SU-DHL-6 (cell line): ENCODE measurements at regions not wholly inside any gene's neighbourhood (a gene's known extent, or its start where the extent isn't known, plus 50 kb on each side); places are given as distances from the start of the nearest gene placed in this dataset.

Source experiments
- H2AFZ ChIP-seq: fragments of 200-600 bp; sonication (generic); 2 replicates; pipeline ENCODE4 v1.6.1; 2014; ENCODE audit warnings: low read depth, mild to moderate bottlenecking, moderate library complexity, mixed read lengths, antibody characterized with exemption, low read length; ENCODE audit not compliant: severe bottlenecking
- H3F3A ChIP-seq: fragments of 200-600 bp; shearing (Covaris generic); 2 replicates; pipeline ENCODE4 v1.6.0; 2016; ENCODE audit warnings: antibody characterized with exemption, mild to moderate bottlenecking; ENCODE audit not compliant: insufficient read depth
- H3K27ac ChIP-seq: fragments of 200-600 bp; sonication (generic); 2 replicates; pipeline ENCODE4 v1.5.1; 2016; ENCODE audit warnings: low read depth, mild to moderate bottlenecking, low read length, moderate library complexity, mixed read lengths
- H3K27me3 ChIP-seq: fragments of 200-600 bp; sonication (generic), shearing (Covaris generic); 2 replicates; pipeline ENCODE4 v1.6.0; 2014; ENCODE audit warnings: mild to moderate bottlenecking, low read length
- H3K36me3 ChIP-seq: fragments of 200-600 bp; sonication (generic); 2 replicates; pipeline ENCODE4 v1.6.1; 2014; ENCODE audit warnings: mild to moderate bottlenecking, low read length, mixed read lengths
- H3K4me2 ChIP-seq: fragments of 300-600, 200-600 bp; shearing (Covaris generic), sonication (generic); 2 replicates; pipeline ENCODE4 v1.6.0; 2014; ENCODE audit warnings: low read length, low read depth, mild to moderate bottlenecking; ENCODE audit not compliant: poor library complexity, severe bottlenecking
- H3K4me3 ChIP-seq: fragments of 200-600 bp; sonication (generic); 2 replicates; pipeline ENCODE4 v1.5.1; 2014; ENCODE audit warnings: antibody characterized with exemption, low read length, mild to moderate bottlenecking, mixed read lengths; ENCODE audit not compliant: insufficient read depth, poor library complexity, severe bottlenecking
- H3K79me2 ChIP-seq: fragments of 200-600 bp; sonication (generic); 2 replicates; pipeline ENCODE4 v1.6.1; 2014; ENCODE audit warnings: mild to moderate bottlenecking, low read length, moderate library complexity; ENCODE audit not compliant: insufficient read depth
- H3K9ac ChIP-seq: fragments of 200-600 bp; sonication (generic); 2 replicates; pipeline ENCODE4 v1.7.0; 2014; ENCODE audit warnings: mild to moderate bottlenecking, low read length
- H3K9me2 ChIP-seq: fragments of 200-600 bp; sonication (generic); replicated peaks from 2 replicates; pipeline ENCODE4 v1.6.1; 2014; ENCODE audit warnings: low read length; ENCODE audit not compliant: insufficient read depth
- H3K9me3 ChIP-seq: fragments of 200-600 bp; sonication (generic); 2 replicates; pipeline ENCODE4 v1.6.1; 2014; ENCODE audit warnings: low read length, mixed read lengths; ENCODE audit not compliant: insufficient read depth
- H4K20me1 ChIP-seq: fragments of 200-600 bp; sonication (generic); 2 replicates; pipeline ENCODE4 v1.6.1; 2014; ENCODE audit warnings: low read depth, mild to moderate bottlenecking, antibody characterized with exemption, low read length, moderate library complexity, mixed read lengths
- EZH2phosphoT487 ChIP-seq: fragments of 200-600 bp; sonication (generic), shearing (Covaris generic); conservative IDR thresholded peaks from 2 replicates; pipeline ENCODE4 v1.6.1; 2018; ENCODE audit warnings: mild to moderate bottlenecking, antibody characterized with exemption, low read length, moderate library complexity, mixed read lengths
- TF ChIP-seq, protein P1 (sequence below): fragments of 200-600 bp; sonication (generic); IDR thresholded peaks from one replicate; pipeline ENCODE4 v1.5.1; 2017; ENCODE audit warnings: antibody characterized with exemption, mild to moderate bottlenecking, low read length, moderate library complexity; ENCODE audit not compliant: insufficient read depth, poor library complexity, severe bottlenecking

DNA sequence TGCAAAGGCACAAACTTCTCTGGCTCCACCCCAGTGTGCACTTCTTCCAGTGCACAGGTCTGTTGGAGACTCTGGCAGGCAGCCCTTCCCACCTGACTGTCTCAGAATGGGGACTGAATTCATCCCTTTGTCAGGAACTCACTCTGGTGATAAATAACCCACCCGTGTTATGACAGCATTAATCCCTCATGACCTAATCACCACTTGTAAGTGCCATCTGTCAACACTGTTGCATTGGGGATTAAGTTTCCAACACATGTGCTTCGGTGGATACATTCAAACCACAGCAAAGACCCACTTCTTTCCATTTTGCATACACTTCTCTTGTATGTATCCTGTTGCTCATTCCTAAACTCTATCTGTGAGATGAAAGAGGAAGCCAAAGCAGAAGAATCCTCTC is 1002.9 kb upstream of the IGFBP7 start:
- no peak overlapping the region for H3K4me3 ChIP-seq
- H4K20me1 ChIP-seq, result no peaks in the 10 kb centered on the region
- no peaks in the 10 kb centered on the region for H3K36me3 ChIP-seq
- no peak overlapping the region for H2AFZ ChIP-seq
- no peak overlapping the region for H3K27ac ChIP-seq
- no peaks in the 10 kb centered on the region for H3K79me2 ChIP-seq
- H3K9ac ChIP-seq, result no peak overlapping the region
- H3K9me3 ChIP-seq, result no peaks in the 10 kb centered on the region
- no peak overlapping the region for H3K4me2 ChIP-seq
- H3F3A ChIP-seq, result no peaks in the 10 kb centered on the region
- H3K27me3 ChIP-seq, result no peaks in the 10 kb centered on the region
- no peak for TF ChIP-seq EZH2phosphoT487
- TF ChIP-seq, protein P1, sequence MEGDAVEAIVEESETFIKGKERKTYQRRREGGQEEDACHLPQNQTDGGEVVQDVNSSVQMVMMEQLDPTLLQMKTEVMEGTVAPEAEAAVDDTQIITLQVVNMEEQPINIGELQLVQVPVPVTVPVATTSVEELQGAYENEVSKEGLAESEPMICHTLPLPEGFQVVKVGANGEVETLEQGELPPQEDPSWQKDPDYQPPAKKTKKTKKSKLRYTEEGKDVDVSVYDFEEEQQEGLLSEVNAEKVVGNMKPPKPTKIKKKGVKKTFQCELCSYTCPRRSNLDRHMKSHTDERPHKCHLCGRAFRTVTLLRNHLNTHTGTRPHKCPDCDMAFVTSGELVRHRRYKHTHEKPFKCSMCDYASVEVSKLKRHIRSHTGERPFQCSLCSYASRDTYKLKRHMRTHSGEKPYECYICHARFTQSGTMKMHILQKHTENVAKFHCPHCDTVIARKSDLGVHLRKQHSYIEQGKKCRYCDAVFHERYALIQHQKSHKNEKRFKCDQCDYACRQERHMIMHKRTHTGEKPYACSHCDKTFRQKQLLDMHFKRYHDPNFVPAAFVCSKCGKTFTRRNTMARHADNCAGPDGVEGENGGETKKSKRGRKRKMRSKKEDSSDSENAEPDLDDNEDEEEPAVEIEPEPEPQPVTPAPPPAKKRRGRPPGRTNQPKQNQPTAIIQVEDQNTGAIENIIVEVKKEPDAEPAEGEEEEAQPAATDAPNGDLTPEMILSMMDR, result no peak
- no peaks in the 10 kb centered on the region for H3K9me2 ChIP-seq

DNA sequence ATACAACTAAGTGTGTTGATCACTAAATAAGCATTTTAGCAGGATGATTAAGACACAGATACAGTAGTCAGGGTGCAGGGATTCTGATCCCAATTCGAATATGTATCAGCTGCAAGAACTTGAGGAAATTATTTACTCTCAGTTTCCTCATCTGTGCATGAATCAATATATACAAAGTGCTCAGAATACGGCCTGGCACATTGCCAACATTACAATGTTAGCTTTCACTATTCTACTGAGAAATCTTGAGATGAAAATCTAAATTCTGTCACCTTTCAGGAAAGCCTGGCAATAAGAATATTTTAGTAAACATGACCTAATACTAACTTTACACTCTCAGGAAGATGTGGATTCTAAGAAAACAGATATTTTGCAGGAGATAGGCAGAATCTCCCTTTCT is 1001.6 kb upstream of the IGFBP7 start:
- Histone ChIP-seq H3K9ac (no peak overlapping the region), H3K27ac (no peak overlapping the region), H3F3A (no peaks in the 10 kb centered on the region), H3K27me3 (no peaks in the 10 kb centered on the region), H3K4me3 (no peak overlapping the region), H3K4me2 (no peak overlapping the region), H3K9me3 (no peaks in the 10 kb centered on the region), H2AFZ (no peak overlapping the region), H3K79me2 (no peaks in the 10 kb centered on the region), H4K20me1 (no peaks in the 10 kb centered on the region), H3K36me3 (no peaks in the 10 kb centered on the region), H3K9me2 (no peaks in the 10 kb centered on the region)
- no peak for TF ChIP-seq EZH2phosphoT487
- TF ChIP-seq, protein P1, result no peak

DNA sequence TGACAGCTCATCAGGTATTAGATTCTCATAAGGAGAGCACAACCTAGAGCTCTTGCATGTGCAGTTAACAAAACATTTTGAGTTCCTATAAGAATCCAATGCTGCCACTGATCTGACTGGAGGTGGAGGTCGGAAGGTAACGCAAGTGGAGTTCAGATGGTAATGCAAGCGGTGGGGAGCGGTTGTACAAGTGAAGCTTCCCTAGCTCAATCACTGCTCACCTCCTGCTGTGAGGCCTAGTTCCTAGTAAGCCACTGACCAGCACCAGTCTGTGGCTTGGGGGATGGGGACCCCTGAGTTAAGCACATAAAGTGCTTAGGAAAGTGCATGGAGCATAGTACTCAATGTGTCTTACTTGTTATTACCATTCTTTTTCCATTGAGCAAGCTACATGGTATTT is 983.2 kb upstream of the IGFBP7 start:
- H3F3A ChIP-seq, result no peaks in the 10 kb centered on the region
- no peak overlapping the region for H3K4me3 ChIP-seq
- H3K79me2 ChIP-seq, result no peaks in the 10 kb centered on the region
- H3K4me2 ChIP-seq, result no peak overlapping the region
- no peaks in the 10 kb centered on the region for H3K9me3 ChIP-seq
- H4K20me1 ChIP-seq, result no peaks in the 10 kb centered on the region
- H3K36me3 ChIP-seq, result no peaks in the 10 kb centered on the region
- H2AFZ ChIP-seq, result no peak overlapping the region
- TF ChIP-seq, protein P1, result no peak
- TF ChIP-seq EZH2phosphoT487, result no peak
- H3K27ac ChIP-seq, result no peak overlapping the region
- no peaks in the 10 kb centered on the region for H3K9me2 ChIP-seq
- no peaks in the 10 kb centered on the region for H3K27me3 ChIP-seq
- H3K9ac ChIP-seq, result no peak overlapping the region
